ENCODE measurements at regions not wholly inside any gene's neighbourhood (a gene's known extent, or its start where the extent isn't known, plus 50 kb on each side); places are given as distances from the start of the nearest gene placed in this dataset.
"Not testable (repeated sequence)": the region's sequence is repeated elsewhere in the genome, so short reads cannot be mapped to it uniquely, and the experiment has no call there.

GRCh38 chr16:88161623-88162275, 210.5 kb downstream of the BANP start:
- TF ChIP-seq CTCF (IDR thresholded peaks at IDR 0.05; ENCODE audit: insufficient read depth, low read depth, low read length); EZH2 (IDR thresholded peaks at IDR 0.05; ENCODE audit: insufficient read depth, low read length): not testable (repeated sequence)
